ENCODE measurements at regions not wholly inside any gene's neighbourhood (a gene's known extent, or its start where the extent isn't known, plus 50 kb on each side); places are given as distances from the start of the nearest gene placed in this dataset.

DNA sequence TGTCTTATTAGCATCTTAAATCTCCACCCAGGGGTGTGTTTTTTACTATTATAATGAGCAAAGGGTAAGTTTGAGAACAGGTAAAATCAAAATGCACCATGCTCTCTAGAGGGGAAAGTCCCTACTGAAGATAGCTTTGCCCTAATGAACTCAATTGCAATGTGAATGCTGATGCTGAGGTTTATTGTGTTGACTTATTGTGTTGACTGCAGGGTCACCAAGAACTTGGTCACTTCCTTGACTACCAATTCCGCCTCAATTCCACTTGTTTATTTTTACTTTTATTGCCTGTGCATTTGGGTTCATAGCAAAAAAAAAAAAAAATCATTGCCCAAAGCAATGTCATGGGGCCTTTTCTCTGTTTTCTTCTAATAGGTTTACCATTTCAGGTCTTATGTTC is 67.7 kb upstream of the SRD5A3 start:
- TF ChIP-seq, protein P1, sequence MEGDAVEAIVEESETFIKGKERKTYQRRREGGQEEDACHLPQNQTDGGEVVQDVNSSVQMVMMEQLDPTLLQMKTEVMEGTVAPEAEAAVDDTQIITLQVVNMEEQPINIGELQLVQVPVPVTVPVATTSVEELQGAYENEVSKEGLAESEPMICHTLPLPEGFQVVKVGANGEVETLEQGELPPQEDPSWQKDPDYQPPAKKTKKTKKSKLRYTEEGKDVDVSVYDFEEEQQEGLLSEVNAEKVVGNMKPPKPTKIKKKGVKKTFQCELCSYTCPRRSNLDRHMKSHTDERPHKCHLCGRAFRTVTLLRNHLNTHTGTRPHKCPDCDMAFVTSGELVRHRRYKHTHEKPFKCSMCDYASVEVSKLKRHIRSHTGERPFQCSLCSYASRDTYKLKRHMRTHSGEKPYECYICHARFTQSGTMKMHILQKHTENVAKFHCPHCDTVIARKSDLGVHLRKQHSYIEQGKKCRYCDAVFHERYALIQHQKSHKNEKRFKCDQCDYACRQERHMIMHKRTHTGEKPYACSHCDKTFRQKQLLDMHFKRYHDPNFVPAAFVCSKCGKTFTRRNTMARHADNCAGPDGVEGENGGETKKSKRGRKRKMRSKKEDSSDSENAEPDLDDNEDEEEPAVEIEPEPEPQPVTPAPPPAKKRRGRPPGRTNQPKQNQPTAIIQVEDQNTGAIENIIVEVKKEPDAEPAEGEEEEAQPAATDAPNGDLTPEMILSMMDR (IDR thresholded peaks at IDR 0.05; ENCODE audit: low read depth, low read length, poor library complexity, severe bottlenecking): no peak
- TF ChIP-seq EZH2phosphoT487 (IDR thresholded peaks at IDR 0.05; ENCODE audit: borderline replicate concordance, low read length): no peak

All from DOHH2 (cell line).